ENCODE measurements at regions not wholly inside any gene's neighbourhood (a gene's known extent, or its start where the extent isn't known, plus 50 kb on each side); places are given as distances from the start of the nearest gene placed in this dataset.

GRCh38 chr10:28815681-28816080, 138.4 kb downstream of the BAMBI start:
- DNase-seq, result no peak
- Mint-ChIP-seq H3K36me3 (no peaks in the 10 kb centered on the region), H3K27ac (no peak overlapping the region), H3K27me3 (peaks cover 10% of the 10 kb centered on the region), H3K9me3 (no peaks in the 10 kb centered on the region), H3K4me3 (no peak overlapping the region), H3K4me1 (no peaks in the 10 kb centered on the region)

GRCh38 chr10:28822719-28823464, 145.6 kb downstream of the BAMBI start:
- no peaks in the 10 kb centered on the region for H3K4me1 Mint-ChIP-seq
- no peak overlapping the region for H3K4me3 Mint-ChIP-seq
- no peak for DNase-seq
- H3K9me3 Mint-ChIP-seq, result no peaks in the 10 kb centered on the region
- H3K36me3 Mint-ChIP-seq, result no peaks in the 10 kb centered on the region
- H3K27me3 Mint-ChIP-seq, result peaks cover 10% of the 10 kb centered on the region
- no peak overlapping the region for H3K27ac Mint-ChIP-seq

GRCh38 chr10:28823501-28824075, 146.3 kb downstream of the BAMBI start:
- Mint-ChIP-seq H3K36me3 (no peaks in the 10 kb centered on the region), H3K4me3 (no peak overlapping the region), H3K4me1 (no peaks in the 10 kb centered on the region), H3K27ac (no peak overlapping the region), H3K9me3 (no peaks in the 10 kb centered on the region), H3K27me3 (peaks cover 10% of the 10 kb centered on the region)
- no peak for DNase-seq

GRCh38 chr10:28833313-28833712, 156.0 kb downstream of the BAMBI start:
- H3K36me3 Mint-ChIP-seq, result no peaks in the 10 kb centered on the region
- peaks cover 28% of the 10 kb centered on the region for H3K27me3 Mint-ChIP-seq
- DNase-seq, result no peak
- no peaks in the 10 kb centered on the region for H3K4me1 Mint-ChIP-seq
- no peaks in the 10 kb centered on the region for H3K9me3 Mint-ChIP-seq
- H3K27ac Mint-ChIP-seq, result no peak overlapping the region
- H3K4me3 Mint-ChIP-seq, result no peak overlapping the region

- DNase-seq, result no peak
- H3K36me3 Mint-ChIP-seq, result no peaks in the 10 kb centered on the region
- no peaks in the 10 kb centered on the region for H3K9me3 Mint-ChIP-seq
- H3K4me1 Mint-ChIP-seq, result no peaks in the 10 kb centered on the region
- peaks cover 33% of the 10 kb centered on the region for H3K27me3 Mint-ChIP-seq
- H3K27ac Mint-ChIP-seq, result no peak overlapping the region
- no peak overlapping the region for H3K4me3 Mint-ChIP-seq
These were observed 159.1 kb downstream of the BAMBI start for GRCh38 chr10:28836435-28836743.

- DNase-seq, result no peak
- Mint-ChIP-seq H3K4me3 (no peak overlapping the region), H3K4me1 (no peaks in the 10 kb centered on the region), H3K36me3 (no peaks in the 10 kb centered on the region), H3K27ac (no peak overlapping the region), H3K9me3 (no peaks in the 10 kb centered on the region), H3K27me3 (peaks cover 33% of the 10 kb centered on the region)
These were observed 160.5 kb downstream of the BAMBI start for GRCh38 chr10:28837613-28838390.

- H3K9me3 Mint-ChIP-seq, result no peaks in the 10 kb centered on the region
- H3K4me3 Mint-ChIP-seq, result no peak overlapping the region
- no peak for DNase-seq
- H3K27ac Mint-ChIP-seq, result no peak overlapping the region
- H3K36me3 Mint-ChIP-seq, result no peaks in the 10 kb centered on the region
- no peaks in the 10 kb centered on the region for H3K4me1 Mint-ChIP-seq
- H3K27me3 Mint-ChIP-seq, result peaks cover 33% of the 10 kb centered on the region
These were observed 161.6 kb downstream of the BAMBI start for GRCh38 chr10:28838908-28839307.

- H3K36me3 Mint-ChIP-seq, result no peaks in the 10 kb centered on the region
- H3K4me3 Mint-ChIP-seq, result no peak overlapping the region
- no peak for DNase-seq
- no peaks in the 10 kb centered on the region for H3K4me1 Mint-ChIP-seq
- H3K27ac Mint-ChIP-seq, result no peak overlapping the region
- H3K9me3 Mint-ChIP-seq, result no peaks in the 10 kb centered on the region
- H3K27me3 Mint-ChIP-seq, result peaks cover 33% of the 10 kb centered on the region
These were observed 162.3 kb downstream of the BAMBI start for GRCh38 chr10:28839600-28840007.

GRCh38 chr10:28840202-28840601, 162.9 kb downstream of the BAMBI start:
- H3K27ac Mint-ChIP-seq, result no peak overlapping the region
- H3K4me1 Mint-ChIP-seq, result no peaks in the 10 kb centered on the region
- no peaks in the 10 kb centered on the region for H3K36me3 Mint-ChIP-seq
- DNase-seq, result no peak
- peaks cover 32% of the 10 kb centered on the region for H3K27me3 Mint-ChIP-seq
- H3K4me3 Mint-ChIP-seq, result no peak overlapping the region
- no peaks in the 10 kb centered on the region for H3K9me3 Mint-ChIP-seq

- Mint-ChIP-seq H3K9me3 (no peaks in the 10 kb centered on the region), H3K27ac (no peak overlapping the region), H3K4me1 (no peaks in the 10 kb centered on the region), H3K4me3 (no peak overlapping the region), H3K36me3 (no peaks in the 10 kb centered on the region), H3K27me3 (peaks cover 25% of the 10 kb centered on the region)
- DNase-seq, result no peak
These were observed 163.7 kb downstream of the BAMBI start for GRCh38 chr10:28840971-28841370.

- Mint-ChIP-seq H3K36me3 (no peaks in the 10 kb centered on the region), H3K4me3 (no peak overlapping the region), H3K27ac (no peak overlapping the region), H3K4me1 (no peaks in the 10 kb centered on the region), H3K9me3 (no peaks in the 10 kb centered on the region), H3K27me3 (peaks cover 18% of the 10 kb centered on the region)
- DNase-seq, result no peak
These were observed 164.3 kb downstream of the BAMBI start for GRCh38 chr10:28841625-28842024.

- H3K4me3 Mint-ChIP-seq, result no peak overlapping the region
These were observed 165.0 kb downstream of the BAMBI start for GRCh38 chr10:28842321-28842720.

GRCh38 chr10:28845009-28845682, 167.8 kb downstream of the BAMBI start:
- DNase-seq, result no peak
- no peaks in the 10 kb centered on the region for H3K27me3 Mint-ChIP-seq
- no peak overlapping the region for H3K4me3 Mint-ChIP-seq
- H3K9me3 Mint-ChIP-seq, result no peaks in the 10 kb centered on the region
- no peak overlapping the region for H3K27ac Mint-ChIP-seq
- H3K4me1 Mint-ChIP-seq, result no peaks in the 10 kb centered on the region
- no peaks in the 10 kb centered on the region for H3K36me3 Mint-ChIP-seq

More at GRCh38 chr10:28842321-28842720, 165.0 kb downstream of the BAMBI start:
- H3K27ac Mint-ChIP-seq, result no peak overlapping the region
- H3K36me3 Mint-ChIP-seq, result no peaks in the 10 kb centered on the region
- peaks cover 13% of the 10 kb centered on the region for H3K27me3 Mint-ChIP-seq
- no peak for DNase-seq
- no peaks in the 10 kb centered on the region for H3K9me3 Mint-ChIP-seq
- H3K4me1 Mint-ChIP-seq, result no peaks in the 10 kb centered on the region

GRCh38 chr10:28849309-28849708, 172.0 kb downstream of the BAMBI start:
- Mint-ChIP-seq H3K9me3 (no peaks in the 10 kb centered on the region), H3K27ac (no peak overlapping the region), H3K4me1 (no peaks in the 10 kb centered on the region), H3K27me3 (peaks cover 11% of the 10 kb centered on the region), H3K4me3 (no peak overlapping the region), H3K36me3 (no peaks in the 10 kb centered on the region)
- DNase-seq, result no peak

GRCh38 chr10:28849821-28850220, 172.5 kb downstream of the BAMBI start:
- DNase-seq, result no peak
- Mint-ChIP-seq H3K9me3 (no peaks in the 10 kb centered on the region), H3K27me3 (peaks cover 11% of the 10 kb centered on the region), H3K36me3 (no peaks in the 10 kb centered on the region), H3K27ac (no peak overlapping the region), H3K4me1 (no peaks in the 10 kb centered on the region), H3K4me3 (no peak overlapping the region)
